ENCODE measurements at regions not wholly inside any gene's neighbourhood (a gene's known extent, or its start where the extent isn't known, plus 50 kb on each side); places are given as distances from the start of the nearest gene placed in this dataset.

DNA sequence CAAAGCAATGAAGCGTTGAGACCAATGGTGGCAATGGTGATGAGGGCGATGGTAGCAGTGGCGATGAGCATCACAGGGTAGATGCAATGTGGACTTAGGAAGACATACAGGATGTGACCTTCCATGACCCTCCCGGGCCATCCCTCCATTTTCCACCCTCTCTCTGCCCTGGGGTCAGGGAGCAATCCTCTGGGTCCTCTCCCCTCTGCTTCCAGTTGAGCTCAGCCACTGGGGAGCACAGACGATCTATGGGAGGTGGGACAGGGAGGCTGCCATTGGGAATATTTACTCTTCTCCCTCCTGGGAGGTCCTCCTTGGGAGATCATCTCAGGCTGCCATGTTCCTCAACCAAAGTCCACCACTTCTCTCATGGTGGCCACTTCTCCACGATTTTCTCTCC, 260.7 kb upstream of the FOXF1 start:
- TF ChIP-seq CREB1 (IDR thresholded peaks at IDR 0.05; ENCODE audit: low read depth) = no peak
- no peak for TF ChIP-seq REST (IDR thresholded peaks at IDR 0.05; ENCODE audit: low read depth)
- TF ChIP-seq RAD21 (IDR thresholded peaks at IDR 0.05; ENCODE audit: low read depth) = no peak
- no peak for TF ChIP-seq EP300 (IDR thresholded peaks at IDR 0.05; ENCODE audit: borderline replicate concordance)
- TF ChIP-seq, protein P1, sequence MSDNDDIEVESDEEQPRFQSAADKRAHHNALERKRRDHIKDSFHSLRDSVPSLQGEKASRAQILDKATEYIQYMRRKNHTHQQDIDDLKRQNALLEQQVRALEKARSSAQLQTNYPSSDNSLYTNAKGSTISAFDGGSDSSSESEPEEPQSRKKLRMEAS (IDR thresholded peaks at IDR 0.05) = no peak
- no peak for TF ChIP-seq TCF12 (IDR thresholded peaks at IDR 0.05; ENCODE audit: low read depth)
- no peak for TF ChIP-seq TEAD4 (IDR thresholded peaks at IDR 0.05)
- TF ChIP-seq YY1 (IDR thresholded peaks at IDR 0.05; ENCODE audit: low read depth) = no peak
- no peak for TF ChIP-seq TAF1 (IDR thresholded peaks at IDR 0.05; ENCODE audit: low read depth)
- TF ChIP-seq NFIC (IDR thresholded peaks at IDR 0.05) = no peak
- no peak for TF ChIP-seq FOXM1 (IDR thresholded peaks at IDR 0.05; ENCODE audit: borderline replicate concordance, low read depth)
- no peak for TF ChIP-seq CEBPB (IDR thresholded peaks at IDR 0.05)

Data from Ishikawa (cell line).